Mammary epithelial cell (primary cell): ENCODE measurements at regions not wholly inside any gene's neighbourhood (a gene's known extent, or its start where the extent isn't known, plus 50 kb on each side); places are given as distances from the start of the nearest gene placed in this dataset.

Source experiments
- EZH2 ChIP-seq: IDR thresholded peaks from 2 replicates; pipeline ENCODE4 v1.6.1; 2012; ENCODE audit warnings: low read length, inconsistent platforms, borderline replicate concordance
- TF ChIP-seq, protein P1 (sequence below), 2 donors: IDR thresholded peaks in 1 of 2; conservative IDR thresholded peaks in 1 of 2; 2 replicates each; pipeline ENCODE4 v1.5.1; 2011 to 2012; ENCODE audit warnings: inconsistent platforms in 2 of 2, low read length in 2 of 2, mild to moderate bottlenecking in 2 of 2, control low read depth in 1 of 2, low read depth in 1 of 2; ENCODE audit not compliant: insufficient read depth in 1 of 2; ENCODE audit errors: extremely low read depth in 1 of 2

DNA sequence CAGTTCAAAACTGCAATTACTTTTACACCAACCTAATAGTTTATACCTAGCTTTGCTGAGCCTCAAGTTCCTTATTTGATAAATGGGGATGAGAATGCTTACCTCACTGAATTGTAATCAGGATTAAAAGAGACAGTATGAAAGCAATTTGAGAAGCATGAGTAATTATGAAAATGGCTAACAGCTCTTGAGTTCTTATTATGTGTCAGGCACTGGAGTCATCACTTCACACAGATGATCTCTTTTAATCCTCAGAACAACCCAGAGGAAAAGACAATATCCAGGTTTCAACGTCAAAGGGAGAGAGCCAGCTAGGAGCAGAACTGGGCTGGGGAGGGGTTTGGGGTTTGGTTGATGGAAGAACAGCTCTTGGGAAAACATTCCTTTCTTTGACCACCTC lies 221.0 kb upstream of the NWD2 start:
- TF ChIP-seq, protein P1, sequence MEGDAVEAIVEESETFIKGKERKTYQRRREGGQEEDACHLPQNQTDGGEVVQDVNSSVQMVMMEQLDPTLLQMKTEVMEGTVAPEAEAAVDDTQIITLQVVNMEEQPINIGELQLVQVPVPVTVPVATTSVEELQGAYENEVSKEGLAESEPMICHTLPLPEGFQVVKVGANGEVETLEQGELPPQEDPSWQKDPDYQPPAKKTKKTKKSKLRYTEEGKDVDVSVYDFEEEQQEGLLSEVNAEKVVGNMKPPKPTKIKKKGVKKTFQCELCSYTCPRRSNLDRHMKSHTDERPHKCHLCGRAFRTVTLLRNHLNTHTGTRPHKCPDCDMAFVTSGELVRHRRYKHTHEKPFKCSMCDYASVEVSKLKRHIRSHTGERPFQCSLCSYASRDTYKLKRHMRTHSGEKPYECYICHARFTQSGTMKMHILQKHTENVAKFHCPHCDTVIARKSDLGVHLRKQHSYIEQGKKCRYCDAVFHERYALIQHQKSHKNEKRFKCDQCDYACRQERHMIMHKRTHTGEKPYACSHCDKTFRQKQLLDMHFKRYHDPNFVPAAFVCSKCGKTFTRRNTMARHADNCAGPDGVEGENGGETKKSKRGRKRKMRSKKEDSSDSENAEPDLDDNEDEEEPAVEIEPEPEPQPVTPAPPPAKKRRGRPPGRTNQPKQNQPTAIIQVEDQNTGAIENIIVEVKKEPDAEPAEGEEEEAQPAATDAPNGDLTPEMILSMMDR (conservative IDR thresholded peaks at IDR 0.05 in 1 of 2, IDR thresholded peaks at IDR 0.05 in 1 of 2; ENCODE audit: extremely low read depth in 1 of 2, insufficient read depth in 1 of 2, low read depth in 1 of 2, low read length in 2 of 2) = no peak
- no peak for TF ChIP-seq EZH2
